HepG2 (cell line): ENCODE measurements at regions not wholly inside any gene's neighbourhood (a gene's known extent, or its start where the extent isn't known, plus 50 kb on each side); places are given as distances from the start of the nearest gene placed in this dataset.

ENCODE experiments used
- ATAC-seq: fragments of 200-7000 bp; cut with Tn5 transposase; 3 replicates; pipeline ENCODE4 v1.9.1; 2020; ENCODE audit warnings: mild to moderate bottlenecking, moderate library complexity
- BruUV-seq: library from RNA; stranded (reverse); fragments of 400-500 nt; replicated peaks from 2 replicates; lab custom pipeline; 2021; lab: Mats Ljungman, UMichigan
- CTCF ChIA-PET: fragments of 300-600 bp; formaldehyde crosslinking; extraction: SDS; loops from one replicate; lab custom pipeline; 2021; ENCODE audit warnings: low total read pairs, inconsistent platforms, low intra/inter-chr PET ratio; lab: Yijun Ruan, JAX
- POLR2A ChIA-PET: fragments of 350-600 bp; sonication (Branson Sonifier 250); formaldehyde crosslinking; loops from one replicate; lab custom pipeline; 2020; ENCODE audit warnings: antibody characterized with exemption, inconsistent platforms; lab: Yijun Ruan, JAX
- DNase-seq: peaks from one replicate; pipeline ENCODE4 v3.0.0-alpha.2; 2015; ENCODE audit warnings: low spot score
- FAIRE-seq: peaks from 3 replicates; lab custom pipeline; 2011; peaks lifted over from hg19 to GRCh38; lab: Jason Lieb, UNC
- H2AFZ ChIP-seq: one replicate; pipeline ENCODE4 v1.6.1; 2011; ENCODE audit warnings: low read length, inconsistent platforms
- H3K27ac ChIP-seq: fragments of 300-600 bp; 3 replicates; pipeline ENCODE4 v1.8.0; 2011; ENCODE audit warnings: mixed run types, mild to moderate bottlenecking, mixed read lengths, low read length, inconsistent platforms; ENCODE audit not compliant: insufficient read depth; ENCODE audit errors: extremely low read length
- H3K27me3 ChIP-seq, 2 experiments: fragments of 200-600 bp in 1 of 2; 2 replicates in 1 of 2; 3 replicates in 1 of 2; pipeline versions ENCODE4 v1.6.0 to v1.8.0; 2011; ENCODE audit warnings: low read length in 2 of 2, mild to moderate bottlenecking in 2 of 2, moderate library complexity in 2 of 2, inconsistent platforms in 1 of 2; ENCODE audit not compliant: insufficient read depth in 2 of 2, control insufficient read depth in 1 of 2
- H3K36me3 ChIP-seq, 2 experiments: fragments of 200-600 bp in 1 of 2; replicated peaks in 1 of 2; 2 replicates in 1 of 2; 3 replicates in 1 of 2; pipeline versions ENCODE4 v1.5.1 to v1.8.0; 2011; ENCODE audit warnings: low read length in 2 of 2, inconsistent platforms in 1 of 2; ENCODE audit not compliant: insufficient read depth in 2 of 2, control insufficient read depth in 1 of 2
- H3K4me1 ChIP-seq: 2 replicates; pipeline ENCODE4 v1.5.1; 2012; ENCODE audit warnings: low read length, inconsistent platforms; ENCODE audit not compliant: insufficient read depth
- H3K4me2 ChIP-seq: 2 replicates; pipeline ENCODE4 v1.6.0; 2011; ENCODE audit warnings: low read depth, low read length, inconsistent platforms
- H3K4me3 ChIP-seq, 3 experiments: fragments of 200-600 bp in 1 of 3; sonication (generic), shearing (Covaris generic) in 1 of 3; replicated peaks in 1 of 3; 2 replicates each; pipeline ENCODE4 v1.5.1; 2011 to 2016; ENCODE audit warnings: low read length in 3 of 3, inconsistent platforms in 2 of 3, low read depth in 2 of 3, mild to moderate bottlenecking in 2 of 3, control low read depth in 1 of 3, mixed read lengths in 1 of 3; ENCODE audit not compliant: insufficient read depth in 1 of 3
- H3K79me2 ChIP-seq: one replicate; pipeline ENCODE4 v1.6.1; 2011; ENCODE audit warnings: low read length, inconsistent platforms; ENCODE audit not compliant: insufficient read depth
- H3K9ac ChIP-seq: 2 replicates; pipeline ENCODE4 v1.6.0; 2011; ENCODE audit warnings: mild to moderate bottlenecking, low read depth, low read length, inconsistent platforms; ENCODE audit not compliant: insufficient read depth
- H3K9me3 ChIP-seq: 2 replicates; pipeline ENCODE4 v1.5.1; 2012; ENCODE audit warnings: mild to moderate bottlenecking, low read length
- H4K20me1 ChIP-seq: 2 replicates; pipeline ENCODE4 v1.6.0; 2011; ENCODE audit warnings: inconsistent platforms, mild to moderate bottlenecking, low read length, moderate library complexity; ENCODE audit not compliant: insufficient read depth
- ATF1 ChIP-seq: IDR thresholded peaks from 2 replicates; pipeline ENCODE4 v1.6.1; 2016; ENCODE audit warnings: mild to moderate bottlenecking, control low read depth
- HNRNPLL ChIP-seq: fragments of 200-400 bp; formaldehyde crosslinking; IDR thresholded peaks from 2 replicates; pipeline ENCODE4 v1.6.1; 2017; ENCODE audit warnings: mild to moderate bottlenecking, low read depth, low read length; ENCODE audit not compliant: poor library complexity, severe bottlenecking
- TARDBP ChIP-seq: sonication (generic); formaldehyde crosslinking; IDR thresholded peaks from 2 replicates; pipeline ENCODE4 v1.8.0; 2022; ENCODE audit warnings: mild to moderate bottlenecking, missing genetic modification reagents
- TCF7L2 ChIP-seq: IDR thresholded peaks from 2 replicates; pipeline ENCODE4 v1.6.1; 2011; ENCODE audit warnings: mild to moderate bottlenecking, low read depth, low read length, moderate library complexity
- ZMYM2 ChIP-seq: sonication (generic); formaldehyde crosslinking; IDR thresholded peaks from 2 replicates; pipeline ENCODE4 v1.8.0; 2022; ENCODE audit warnings: mild to moderate bottlenecking, missing genetic modification reagents
- ZNF451 ChIP-seq: sonication (generic); formaldehyde crosslinking; IDR thresholded peaks from 2 replicates; pipeline ENCODE4 v1.5.0; 2020; ENCODE audit warnings: mild to moderate bottlenecking, missing genetic modification reagents
- ZNF510 ChIP-seq: sonication (generic); formaldehyde crosslinking; IDR thresholded peaks from 2 replicates; pipeline ENCODE4 v1.4.0; 2020; ENCODE audit warnings: low read depth, mild to moderate bottlenecking, missing genetic modification reagents
- WGBS: methylation state at CpG from one replicate; pipeline ENCODE4 v1.1.6; 2017; ENCODE audit warnings: low lambda C conversion rate; 5-methylcytosine and 5-hydroxymethylcytosine counted together
- in situ Hi-C: cut with HindIII; loops from 2 replicates; pipeline ENCODE4 v1.10.0; 2017; ENCODE audit warnings: low pct_unique_long_range_greater_than_20kb; ENCODE audit not compliant: extremely low pct_ligation_motif_present
- intact Hi-C: fragments of 100-400 bp; cut with micrococcal nuclease; formaldehyde crosslinking; loops from one replicate; pipeline ENCODE4 v1.10.0; 2022; ENCODE audit not compliant: unreplicated experiment
- TF ChIP-seq, protein P1 (sequence below): sonication (generic); formaldehyde crosslinking; conservative IDR thresholded peaks from 2 replicates; pipeline ENCODE4 v1.8.0; 2022; ENCODE audit warnings: low read depth, missing genetic modification reagents
- TF ChIP-seq, protein P2 (sequence below): fragments of 450-650 bp; IDR thresholded peaks from 2 replicates; pipeline ENCODE4 v1.6.1; 2016
- TF ChIP-seq, protein P3 (sequence below): sonication (generic); formaldehyde crosslinking; IDR thresholded peaks from 2 replicates; pipeline ENCODE4 v1.5.1; 2020; ENCODE audit warnings: missing genetic modification reagents, mild to moderate bottlenecking, borderline replicate concordance

DNA sequence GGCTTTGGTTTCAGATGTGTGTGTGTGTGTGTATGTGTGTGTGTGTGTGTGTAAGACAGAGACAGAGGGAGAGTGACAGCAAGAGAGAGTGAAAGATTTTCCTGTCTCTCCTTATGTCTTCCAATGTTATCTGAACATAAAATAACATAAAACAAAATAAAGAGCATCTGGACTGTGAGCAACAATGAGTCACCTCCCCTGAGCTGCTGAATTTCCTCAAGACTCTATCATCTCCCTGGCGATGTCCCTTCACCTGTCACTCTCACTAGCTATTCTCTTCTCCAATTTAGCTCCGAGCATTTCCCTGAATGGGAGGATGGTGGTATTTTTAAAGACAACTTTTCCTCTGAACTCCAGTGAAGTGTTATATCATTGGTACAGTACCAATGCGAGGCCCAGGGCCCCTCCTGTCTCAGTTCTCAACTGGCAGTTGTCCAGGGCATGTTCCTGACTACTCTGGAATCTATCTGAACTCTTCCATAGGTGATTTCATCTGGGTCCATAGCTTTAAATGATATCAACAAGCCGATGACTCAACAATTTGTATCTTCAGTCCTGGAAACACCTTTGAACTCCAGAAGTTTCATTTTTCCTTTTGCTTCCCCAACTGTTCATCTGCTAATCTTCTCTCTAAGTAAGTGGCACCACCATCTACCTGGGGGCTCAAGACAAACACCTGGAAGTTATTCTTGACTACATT is 195.0 kb upstream of the CLNK start (continued):
- TF ChIP-seq ZMYM2: no peak

DNA sequence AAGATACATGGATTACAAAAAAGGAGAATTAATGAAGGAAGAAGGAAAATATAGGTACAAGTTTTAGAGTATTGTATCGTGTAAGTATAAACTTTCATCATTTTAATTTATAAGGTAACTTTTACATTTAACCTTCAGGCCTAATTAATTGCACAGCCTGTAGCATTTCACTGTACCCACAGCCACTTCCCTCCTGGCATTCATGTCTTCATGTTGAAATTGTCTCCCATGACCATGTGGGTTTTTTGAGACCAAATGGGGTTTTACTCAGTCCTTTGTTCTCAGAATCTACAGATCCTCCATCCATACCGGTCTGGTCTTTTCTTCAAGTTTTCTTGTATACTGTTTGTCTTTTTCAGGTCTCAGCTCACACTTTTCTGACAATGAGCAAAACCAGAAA is 194.3 kb upstream of the CLNK start:
- Histone ChIP-seq H3K9me3 (peaks cover 15% of the 10 kb centered on the region), H3K4me3 (no peak overlapping the region), H2AFZ (no peak overlapping the region), H3K79me2 (no peaks in the 10 kb centered on the region), H3K4me1 (no peaks in the 10 kb centered on the region), H3K9ac (no peak overlapping the region), H3K36me3 (no peaks in the 10 kb centered on the region), H4K20me1 (no peaks in the 10 kb centered on the region), H3K27me3 (no peaks in the 10 kb centered on the region), H3K4me2 (no peak overlapping the region), H3K27ac (no peak overlapping the region)
- POLR2A ChIA-PET: no interaction called here
- ATAC-seq (no peak), FAIRE-seq (no peak), DNase-seq (no peak)
- BruUV-seq: no TSS peak
- in situ Hi-C loops: no loop called here
- TF ChIP-seq, protein P1, sequence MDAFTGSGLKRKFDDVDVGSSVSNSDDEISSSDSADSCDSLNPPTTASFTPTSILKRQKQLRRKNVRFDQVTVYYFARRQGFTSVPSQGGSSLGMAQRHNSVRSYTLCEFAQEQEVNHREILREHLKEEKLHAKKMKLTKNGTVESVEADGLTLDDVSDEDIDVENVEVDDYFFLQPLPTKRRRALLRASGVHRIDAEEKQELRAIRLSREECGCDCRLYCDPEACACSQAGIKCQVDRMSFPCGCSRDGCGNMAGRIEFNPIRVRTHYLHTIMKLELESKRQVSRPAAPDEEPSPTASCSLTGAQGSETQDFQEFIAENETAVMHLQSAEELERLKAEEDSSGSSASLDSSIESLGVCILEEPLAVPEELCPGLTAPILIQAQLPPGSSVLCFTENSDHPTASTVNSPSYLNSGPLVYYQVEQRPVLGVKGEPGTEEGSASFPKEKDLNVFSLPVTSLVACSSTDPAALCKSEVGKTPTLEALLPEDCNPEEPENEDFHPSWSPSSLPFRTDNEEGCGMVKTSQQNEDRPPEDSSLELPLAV (CRISPR knock-in tag): no peak
- TF ChIP-seq TARDBP (CRISPR knock-in tag) (no peak), ZNF510 (CRISPR knock-in tag) (no peak), HNRNPLL (no peak), ATF1 (CRISPR knock-in tag) (no peak), ZNF451 (CRISPR knock-in tag) (no peak), TCF7L2 (no peak)
- TF ChIP-seq, protein P2, sequence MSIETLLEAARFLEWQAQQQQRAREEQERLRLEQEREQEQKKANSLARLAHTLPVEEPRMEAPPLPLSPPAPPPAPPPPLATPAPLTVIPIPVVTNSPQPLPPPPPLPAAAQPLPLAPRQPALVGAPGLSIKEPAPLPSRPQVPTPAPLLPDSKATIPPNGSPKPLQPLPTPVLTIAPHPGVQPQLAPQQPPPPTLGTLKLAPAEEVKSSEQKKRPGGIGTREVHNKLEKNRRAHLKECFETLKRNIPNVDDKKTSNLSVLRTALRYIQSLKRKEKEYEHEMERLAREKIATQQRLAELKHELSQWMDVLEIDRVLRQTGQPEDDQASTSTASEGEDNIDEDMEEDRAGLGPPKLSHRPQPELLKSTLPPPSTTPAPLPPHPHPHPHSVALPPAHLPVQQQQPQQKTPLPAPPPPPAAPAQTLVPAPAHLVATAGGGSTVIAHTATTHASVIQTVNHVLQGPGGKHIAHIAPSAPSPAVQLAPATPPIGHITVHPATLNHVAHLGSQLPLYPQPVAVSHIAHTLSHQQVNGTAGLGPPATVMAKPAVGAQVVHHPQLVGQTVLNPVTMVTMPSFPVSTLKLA: no peak
- TF ChIP-seq, protein P3, sequence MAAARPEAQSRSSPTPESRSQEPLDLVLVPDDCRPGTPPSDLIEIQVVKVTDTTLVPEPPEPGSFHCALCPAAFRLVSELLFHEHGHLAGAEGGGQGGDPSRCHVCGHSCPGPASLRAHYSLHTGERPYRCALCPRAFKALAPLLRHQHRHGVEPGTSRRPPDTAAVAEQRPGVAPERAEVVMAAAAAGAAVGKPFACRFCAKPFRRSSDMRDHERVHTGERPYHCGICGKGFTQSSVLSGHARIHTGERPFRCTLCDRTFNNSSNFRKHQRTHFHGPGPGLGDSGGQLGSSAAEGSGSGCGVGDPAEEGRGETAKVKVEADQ (CRISPR knock-in tag): no peak
- WGBS: 29% methylated on average over 2 of the region's 2 CpGs
- CTCF ChIA-PET: no interaction called here
- intact Hi-C loops: no loop called here
